Neural cell (in vitro differentiated cells): ENCODE measurements at regions not wholly inside any gene's neighbourhood (a gene's known extent, or its start where the extent isn't known, plus 50 kb on each side); places are given as distances from the start of the nearest gene placed in this dataset.

Experiments
- H2AFZ ChIP-seq: fragments of 200-600, 300-800 bp; sonication (generic), shearing (Covaris generic); 2 replicates; pipeline ENCODE4 v1.6.0; 2014; ENCODE audit warnings: low read depth, mild to moderate bottlenecking, antibody characterized with exemption, low read length, moderate library complexity
- H3F3A ChIP-seq: fragments of 200-600 bp; shearing (Covaris generic); 2 replicates; pipeline ENCODE4 v1.6.1; 2016; ENCODE audit warnings: mild to moderate bottlenecking, moderate library complexity, mixed read lengths, antibody characterized with exemption, low read length; ENCODE audit not compliant: insufficient read depth, poor library complexity, severe bottlenecking
- H3K27ac ChIP-seq: fragments of 200-600, 300-800 bp; sonication (generic), shearing (Covaris generic); 2 replicates; pipeline ENCODE4 v1.5.1; 2014; ENCODE audit warnings: mild to moderate bottlenecking, low read length, moderate library complexity
- H3K27me3 ChIP-seq: fragments of 300-800, 200-600 bp; sonication (generic), shearing (Covaris generic); 2 replicates; pipeline ENCODE4 v1.6.0; 2014; ENCODE audit warnings: mild to moderate bottlenecking, low read depth, low read length, moderate library complexity; ENCODE audit not compliant: insufficient read depth
- H3K36me3 ChIP-seq: fragments of 300-800, 200-600 bp; sonication (generic), shearing (Covaris generic); 2 replicates; pipeline ENCODE4 v1.5.1; 2014; ENCODE audit warnings: mild to moderate bottlenecking, antibody characterized with exemption, low read length, moderate library complexity; ENCODE audit not compliant: insufficient read depth
- H3K4me2 ChIP-seq: fragments of 300-800, 200-600 bp; sonication (generic), shearing (Covaris generic); 2 replicates; pipeline ENCODE4 v1.6.0; 2014; ENCODE audit warnings: mild to moderate bottlenecking, low read length
- H3K4me3 ChIP-seq: fragments of 300-800, 200-600 bp; sonication (generic), shearing (Covaris generic); 2 replicates; pipeline ENCODE4 v1.5.1; 2014; ENCODE audit warnings: mild to moderate bottlenecking, low read length, moderate library complexity
- H3K79me2 ChIP-seq: fragments of 200-600 bp; shearing (Covaris generic); replicated peaks from 2 replicates; pipeline ENCODE4 v1.6.0; 2014; ENCODE audit warnings: mild to moderate bottlenecking, low read length, moderate library complexity; ENCODE audit not compliant: insufficient read depth
- H3K9ac ChIP-seq: fragments of 300-800, 200-600 bp; sonication (generic), shearing (Covaris generic); 2 replicates; pipeline ENCODE4 v1.6.1; 2016; ENCODE audit warnings: mild to moderate bottlenecking, low read length, mixed read lengths
- H3K9me2 ChIP-seq: fragments of 200-600 bp; shearing (Covaris generic); 2 replicates; pipeline ENCODE4 v1.6.1; 2016; ENCODE audit warnings: mild to moderate bottlenecking, low read length, mixed read lengths; ENCODE audit not compliant: insufficient read depth
- H3K9me3 ChIP-seq: fragments of 200-600, 300-800 bp; sonication (generic), shearing (Covaris generic); 2 replicates; pipeline ENCODE4 v1.6.1; 2016; ENCODE audit warnings: mild to moderate bottlenecking, mixed run types, low read length, moderate library complexity, mixed read lengths
- H4K20me1 ChIP-seq: fragments of 200-600 bp; shearing (Covaris generic); 2 replicates; pipeline ENCODE4 v1.6.1; 2016; ENCODE audit warnings: mild to moderate bottlenecking, mixed run types; ENCODE audit not compliant: insufficient read depth
- EP300 ChIP-seq: fragments of 450-650 bp; conservative IDR thresholded peaks from 2 replicates; pipeline ENCODE4 v1.6.1; 2014; ENCODE audit warnings: antibody characterized with exemption, mild to moderate bottlenecking, moderate library complexity; ENCODE audit not compliant: poor library complexity, severe bottlenecking
- EZH2 ChIP-seq: fragments of 200-600, 300-800 bp; shearing (Covaris generic), sonication (generic); IDR thresholded peaks from 2 replicates; pipeline ENCODE4 v1.6.1; 2014; ENCODE audit warnings: antibody characterized with exemption, low read length, borderline replicate concordance, mild to moderate bottlenecking; ENCODE audit not compliant: insufficient read depth, poor library complexity, severe bottlenecking
- MXI1 ChIP-seq: fragments of 450-650 bp; conservative IDR thresholded peaks from 2 replicates; pipeline ENCODE4 v1.6.1; 2014; ENCODE audit warnings: antibody characterized with exemption, mild to moderate bottlenecking; ENCODE audit not compliant: poor library complexity, severe bottlenecking
- POLR2AphosphoS5 ChIP-seq: IDR thresholded peaks from 2 replicates; pipeline ENCODE4 v1.6.1; 2012
- RAD21 ChIP-seq: fragments of 450-650 bp; conservative IDR thresholded peaks from 2 replicates; pipeline ENCODE4 v1.6.1; 2014; ENCODE audit warnings: antibody characterized with exemption, mild to moderate bottlenecking, moderate library complexity
- REST ChIP-seq: IDR thresholded peaks from 2 replicates; pipeline ENCODE4 v1.6.1; 2012; ENCODE audit warnings: borderline replicate concordance
- SMC3 ChIP-seq: fragments of 450-650 bp; conservative IDR thresholded peaks from 2 replicates; pipeline ENCODE4 v1.6.1; 2014; ENCODE audit warnings: antibody characterized with exemption, mild to moderate bottlenecking, moderate library complexity; ENCODE audit not compliant: poor library complexity
- TAF1 ChIP-seq: IDR thresholded peaks from 2 replicates; pipeline ENCODE4 v1.6.1; 2012; ENCODE audit warnings: low read depth
- TF ChIP-seq, protein P1 (sequence below): fragments of 450-650 bp; IDR thresholded peaks from 2 replicates; pipeline ENCODE4 v1.5.1; 2014; ENCODE audit warnings: antibody characterized with exemption, mild to moderate bottlenecking, moderate library complexity; ENCODE audit not compliant: poor library complexity, severe bottlenecking

GRCh38 chr3:173268781-173269180 lies 127.7 kb upstream of the SPATA16 start:
- Histone ChIP-seq H3K4me2 (no peak overlapping the region), H3K9me2 (no peaks in the 10 kb centered on the region), H2AFZ (no peak overlapping the region), H4K20me1 (no peaks in the 10 kb centered on the region), H3K36me3 (no peaks in the 10 kb centered on the region), H3K79me2 (no peaks in the 10 kb centered on the region), H3K27me3 (no peaks in the 10 kb centered on the region), H3F3A (no peaks in the 10 kb centered on the region), H3K9ac (no peak overlapping the region), H3K4me3 (no peak overlapping the region), H3K9me3 (no peaks in the 10 kb centered on the region), H3K27ac (no peak overlapping the region)
- TF ChIP-seq, protein P1, sequence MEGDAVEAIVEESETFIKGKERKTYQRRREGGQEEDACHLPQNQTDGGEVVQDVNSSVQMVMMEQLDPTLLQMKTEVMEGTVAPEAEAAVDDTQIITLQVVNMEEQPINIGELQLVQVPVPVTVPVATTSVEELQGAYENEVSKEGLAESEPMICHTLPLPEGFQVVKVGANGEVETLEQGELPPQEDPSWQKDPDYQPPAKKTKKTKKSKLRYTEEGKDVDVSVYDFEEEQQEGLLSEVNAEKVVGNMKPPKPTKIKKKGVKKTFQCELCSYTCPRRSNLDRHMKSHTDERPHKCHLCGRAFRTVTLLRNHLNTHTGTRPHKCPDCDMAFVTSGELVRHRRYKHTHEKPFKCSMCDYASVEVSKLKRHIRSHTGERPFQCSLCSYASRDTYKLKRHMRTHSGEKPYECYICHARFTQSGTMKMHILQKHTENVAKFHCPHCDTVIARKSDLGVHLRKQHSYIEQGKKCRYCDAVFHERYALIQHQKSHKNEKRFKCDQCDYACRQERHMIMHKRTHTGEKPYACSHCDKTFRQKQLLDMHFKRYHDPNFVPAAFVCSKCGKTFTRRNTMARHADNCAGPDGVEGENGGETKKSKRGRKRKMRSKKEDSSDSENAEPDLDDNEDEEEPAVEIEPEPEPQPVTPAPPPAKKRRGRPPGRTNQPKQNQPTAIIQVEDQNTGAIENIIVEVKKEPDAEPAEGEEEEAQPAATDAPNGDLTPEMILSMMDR, result no peak
- TF ChIP-seq POLR2AphosphoS5, result no peak
- TF ChIP-seq SMC3, result no peak
- TF ChIP-seq EP300, result no peak
- no peak for TF ChIP-seq TAF1
- no peak for TF ChIP-seq REST
- TF ChIP-seq EZH2, result no peak
- TF ChIP-seq RAD21, result no peak
- TF ChIP-seq MXI1, result no peak

- no peaks in the 10 kb centered on the region for H4K20me1 ChIP-seq
Observed at GRCh38 chr3:173267716-173268115, 126.7 kb upstream of the SPATA16 start.

More at GRCh38 chr3:173267716-173268115, 126.7 kb upstream of the SPATA16 start:
- Histone ChIP-seq H3K9me2 (no peaks in the 10 kb centered on the region), H3K27me3 (no peaks in the 10 kb centered on the region), H3K4me3 (no peak overlapping the region), H2AFZ (no peak overlapping the region), H3K9me3 (no peaks in the 10 kb centered on the region), H3K9ac (no peak overlapping the region), H3F3A (no peaks in the 10 kb centered on the region), H3K27ac (no peak overlapping the region), H3K36me3 (no peaks in the 10 kb centered on the region), H3K79me2 (no peaks in the 10 kb centered on the region), H3K4me2 (no peak overlapping the region)
- TF ChIP-seq MXI1 (no peak), REST (no peak), POLR2AphosphoS5 (no peak), TAF1 (no peak), EZH2 (no peak), SMC3 (no peak), RAD21 (no peak), EP300 (no peak)
- TF ChIP-seq, protein P1, result no peak
